HL-60 (cell line): ENCODE measurements at regions not wholly inside any gene's neighbourhood (a gene's known extent, or its start where the extent isn't known, plus 50 kb on each side); places are given as distances from the start of the nearest gene placed in this dataset.

Experiments used
- DNase-seq, 2 experiments: peaks; one replicate each; pipeline ENCODE4 v3.0.0-alpha.2; 2010 to 2020; ENCODE audit warnings: low read depth in 1 of 2, low spot score in 1 of 2
- H3K27ac ChIP-seq: fragments of 250-450 bp; sonication (Bioruptor Pico); replicated peaks from 2 replicates; pipeline ENCODE4 v1.5.1; 2020; ENCODE audit warnings: mild to moderate bottlenecking, moderate library complexity
- H3K27me3 ChIP-seq: fragments of 250-450 bp; sonication (Bioruptor Pico); 2 replicates; pipeline ENCODE4 v1.5.1; 2021; ENCODE audit warnings: mild to moderate bottlenecking, moderate library complexity; ENCODE audit not compliant: insufficient read depth, poor library complexity, severe bottlenecking
- H3K4me3 ChIP-seq: replicated peaks from 2 replicates; pipeline ENCODE4 v1.5.1; 2011; ENCODE audit warnings: mild to moderate bottlenecking, control low read depth, low read length; ENCODE audit not compliant: insufficient read depth
- GABPA ChIP-seq: IDR thresholded peaks from 2 replicates; pipeline ENCODE4 v1.6.1; 2012; ENCODE audit warnings: low read depth
- POLR2AphosphoS5 ChIP-seq: IDR thresholded peaks from 2 replicates; pipeline ENCODE4 v1.6.1; 2012; ENCODE audit warnings: low read depth
- REST ChIP-seq: IDR thresholded peaks from 2 replicates; pipeline ENCODE4 v1.6.1; 2012; ENCODE audit warnings: low read depth; ENCODE audit not compliant: insufficient replicate concordance
- SPI1 ChIP-seq: IDR thresholded peaks from 2 replicates; pipeline ENCODE4 v1.6.1; 2012; ENCODE audit warnings: low read depth, mild to moderate bottlenecking, borderline replicate concordance
- TF ChIP-seq, protein P1 (sequence below): IDR thresholded peaks from one replicate; pipeline ENCODE4 v1.5.1; 2011; ENCODE audit warnings: low read length, control low read depth, inconsistent platforms; ENCODE audit not compliant: insufficient read depth

GRCh38 chr9:89999534-90000370 lies 394.9 kb downstream of the GADD45G start:
- Histone ChIP-seq H3K27ac (no peak overlapping the region), H3K27me3 (no peaks in the 10 kb centered on the region), H3K4me3 (no peak overlapping the region)
- DNase-seq = no peak
- TF ChIP-seq, protein P1, sequence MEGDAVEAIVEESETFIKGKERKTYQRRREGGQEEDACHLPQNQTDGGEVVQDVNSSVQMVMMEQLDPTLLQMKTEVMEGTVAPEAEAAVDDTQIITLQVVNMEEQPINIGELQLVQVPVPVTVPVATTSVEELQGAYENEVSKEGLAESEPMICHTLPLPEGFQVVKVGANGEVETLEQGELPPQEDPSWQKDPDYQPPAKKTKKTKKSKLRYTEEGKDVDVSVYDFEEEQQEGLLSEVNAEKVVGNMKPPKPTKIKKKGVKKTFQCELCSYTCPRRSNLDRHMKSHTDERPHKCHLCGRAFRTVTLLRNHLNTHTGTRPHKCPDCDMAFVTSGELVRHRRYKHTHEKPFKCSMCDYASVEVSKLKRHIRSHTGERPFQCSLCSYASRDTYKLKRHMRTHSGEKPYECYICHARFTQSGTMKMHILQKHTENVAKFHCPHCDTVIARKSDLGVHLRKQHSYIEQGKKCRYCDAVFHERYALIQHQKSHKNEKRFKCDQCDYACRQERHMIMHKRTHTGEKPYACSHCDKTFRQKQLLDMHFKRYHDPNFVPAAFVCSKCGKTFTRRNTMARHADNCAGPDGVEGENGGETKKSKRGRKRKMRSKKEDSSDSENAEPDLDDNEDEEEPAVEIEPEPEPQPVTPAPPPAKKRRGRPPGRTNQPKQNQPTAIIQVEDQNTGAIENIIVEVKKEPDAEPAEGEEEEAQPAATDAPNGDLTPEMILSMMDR = no peak

- Histone ChIP-seq H3K27me3 (no peaks in the 10 kb centered on the region), H3K4me3 (no peak overlapping the region), H3K27ac (no peak overlapping the region)
- TF ChIP-seq REST (no peak), POLR2AphosphoS5 (no peak), SPI1 (no peak), GABPA (no peak)
- TF ChIP-seq, protein P1 = no peak
- no peak for DNase-seq
Observed at GRCh38 chr9:90000925-90001324, 396.1 kb downstream of the GADD45G start.

DNA sequence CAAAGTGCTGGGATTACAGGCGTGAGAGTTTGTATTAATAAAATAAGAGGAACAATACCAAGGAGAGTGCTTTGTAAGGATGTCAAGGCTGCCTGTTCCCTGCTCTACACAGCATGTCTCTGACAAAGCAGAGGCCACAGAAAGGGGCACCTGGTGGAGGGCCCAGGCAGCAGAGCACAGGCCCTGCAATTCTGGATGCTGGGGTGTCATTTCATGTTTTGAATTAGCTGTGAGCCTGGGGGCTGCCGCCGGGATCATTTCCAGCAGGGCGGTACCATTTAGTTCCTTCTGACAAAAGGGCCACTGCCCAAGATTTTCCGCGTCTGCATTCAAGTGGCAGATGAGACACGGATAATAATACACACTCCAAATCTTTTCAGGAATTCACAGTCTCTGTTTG lies 396.9 kb downstream of the GADD45G start:
- TF ChIP-seq REST (no peak), SPI1 (no peak), POLR2AphosphoS5 (no peak), GABPA (no peak)
- TF ChIP-seq, protein P1 = no peak

More for the DNA sequence above, 396.9 kb downstream of the GADD45G start:
- Histone ChIP-seq H3K27ac (no peak overlapping the region), H3K27me3 (no peaks in the 10 kb centered on the region), H3K4me3 (no peak overlapping the region)
- no peak for DNase-seq
